Trophoblast cell (in vitro differentiated cells and primary cell): ENCODE measurements at regions not wholly inside any gene's neighbourhood (a gene's known extent, or its start where the extent isn't known, plus 50 kb on each side); places are given as distances from the start of the nearest gene placed in this dataset.

Experiments
- DNase-seq, 2 donors: peaks; one replicate each; pipeline ENCODE4 v3.0.0-alpha.2; 2016
- H2AFZ ChIP-seq: 2 replicates; pipeline ENCODE4 v1.6.1; 2013; ENCODE audit warnings: low read length, moderate library complexity, mild to moderate bottlenecking; ENCODE audit not compliant: insufficient read depth, poor library complexity
- H2AK5ac ChIP-seq: 2 replicates; pipeline ENCODE4 v1.6.1; 2013; ENCODE audit warnings: mild to moderate bottlenecking, low read length
- H2BK120ac ChIP-seq: 2 replicates; pipeline ENCODE4 v1.6.1; 2013; ENCODE audit warnings: low read length, mild to moderate bottlenecking, moderate library complexity; ENCODE audit not compliant: insufficient read depth, poor library complexity
- H2BK12ac ChIP-seq: 2 replicates; pipeline ENCODE4 v1.6.1; 2013; ENCODE audit warnings: mild to moderate bottlenecking, low read length, moderate library complexity
- H2BK5ac ChIP-seq: 2 replicates; pipeline ENCODE4 v1.6.1; 2013; ENCODE audit warnings: low read length, low read depth, moderate library complexity, mild to moderate bottlenecking; ENCODE audit not compliant: poor library complexity
- H3K14ac ChIP-seq: 2 replicates; pipeline ENCODE4 v1.6.1; 2013; ENCODE audit warnings: mild to moderate bottlenecking, low read length
- H3K18ac ChIP-seq: 2 replicates; pipeline ENCODE4 v1.6.1; 2013; ENCODE audit warnings: mild to moderate bottlenecking, low read length
- H3K23ac ChIP-seq: 2 replicates; pipeline ENCODE4 v1.6.1; 2013; ENCODE audit warnings: low read length
- H3K27ac ChIP-seq: 2 replicates; pipeline ENCODE4 v1.5.1; 2013; ENCODE audit warnings: low read depth, mild to moderate bottlenecking, inconsistent platforms, low read length, moderate library complexity
- H3K27me3 ChIP-seq: 2 replicates; pipeline ENCODE4 v1.6.1; 2013; ENCODE audit warnings: inconsistent platforms, mild to moderate bottlenecking, low read length, moderate library complexity; ENCODE audit not compliant: insufficient read depth
- H3K36me3 ChIP-seq, 2 experiments: 1 replicate in 1 of 2; 2 replicates in 1 of 2; pipeline ENCODE4 v1.6.1; 2013; ENCODE audit warnings: low read length in 2 of 2, mild to moderate bottlenecking in 2 of 2, moderate library complexity in 1 of 2; ENCODE audit not compliant: insufficient read depth in 2 of 2, control insufficient read depth in 1 of 2
- H3K4ac ChIP-seq: 2 replicates; pipeline ENCODE4 v1.6.1; 2013; ENCODE audit warnings: low read depth, mild to moderate bottlenecking, low read length, moderate library complexity
- H3K4me1 ChIP-seq, 2 experiments: 1 replicate in 1 of 2; 2 replicates in 1 of 2; pipeline ENCODE4 v1.6.1; 2013; ENCODE audit warnings: low read length in 2 of 2, mild to moderate bottlenecking in 2 of 2, moderate library complexity in 1 of 2; ENCODE audit not compliant: insufficient read depth in 2 of 2, control insufficient read depth in 1 of 2
- H3K4me2 ChIP-seq: 2 replicates; pipeline ENCODE4 v1.6.1; 2013; ENCODE audit warnings: inconsistent platforms, mild to moderate bottlenecking, low read length, moderate library complexity
- H3K4me3 ChIP-seq: 2 replicates; pipeline ENCODE4 v1.5.1; 2013; ENCODE audit warnings: mild to moderate bottlenecking, low read depth, low read length, inconsistent platforms
- H3K79me1 ChIP-seq: one replicate; pipeline ENCODE4 v1.6.1; 2013; ENCODE audit warnings: low read length
- H3K79me2 ChIP-seq: 2 replicates; pipeline ENCODE4 v1.6.1; 2013; ENCODE audit warnings: low read length, mild to moderate bottlenecking; ENCODE audit not compliant: control insufficient read depth, insufficient read depth, poor library complexity
- H3K9ac ChIP-seq: 2 replicates; pipeline ENCODE4 v1.6.1; 2013; ENCODE audit warnings: mild to moderate bottlenecking, low read length
- H3K9me3 ChIP-seq: 2 replicates; pipeline ENCODE4 v1.6.1; 2013; ENCODE audit warnings: low read depth, mild to moderate bottlenecking, control low read depth, inconsistent platforms, low read length; ENCODE audit not compliant: insufficient read depth
- H4K12ac ChIP-seq: 2 replicates; pipeline ENCODE4 v1.6.1; 2013; ENCODE audit warnings: low read depth, mild to moderate bottlenecking, low read length, moderate library complexity
- H4K8ac ChIP-seq: 2 replicates; pipeline ENCODE4 v1.6.1; 2013; ENCODE audit warnings: low read depth, mild to moderate bottlenecking, low read length, moderate library complexity
- H4K91ac ChIP-seq: one replicate; pipeline ENCODE4 v1.6.1; 2013; ENCODE audit warnings: low read depth, mild to moderate bottlenecking, low read length, moderate library complexity
- WGBS: extraction: QIAGEN DNeasy Blood & Tissue Kit; methylation state at CpG from one replicate; pipeline ENCODE4 v1.1.7; 2013; ENCODE audit warnings: missing lambda C conversion rate; ENCODE audit not compliant: insufficient read length, insufficient coverage; ENCODE audit errors: extremely low coverage; 5-methylcytosine and 5-hydroxymethylcytosine counted together

DNA sequence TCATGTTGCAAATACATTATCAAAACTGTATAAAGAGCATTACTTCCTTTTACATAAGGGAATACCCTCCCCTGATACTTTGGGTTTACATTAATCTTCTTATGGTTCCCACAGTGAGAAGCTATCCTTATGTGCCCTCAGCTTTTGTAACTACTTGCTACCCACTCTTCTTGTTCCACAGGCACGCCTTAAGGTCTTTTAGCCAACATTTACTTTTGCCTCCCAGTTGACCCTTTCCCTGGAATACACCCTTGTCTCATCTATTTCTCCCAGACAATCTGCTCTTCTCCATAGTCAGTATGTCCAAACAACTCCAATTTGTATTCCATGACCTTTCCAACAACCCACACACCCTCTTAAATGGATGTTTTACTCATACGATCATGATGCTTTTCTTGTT, 116.8 kb upstream of the COL8A1 start:
- H3K23ac ChIP-seq, result no peak overlapping the region
- WGBS, result no CpG with 5 or more reads among the region's 2 CpGs
- H2BK5ac ChIP-seq, result no peak overlapping the region
- H2BK120ac ChIP-seq, result no peak overlapping the region
- H3K9ac ChIP-seq, result no peak overlapping the region
- H4K12ac ChIP-seq, result no peak overlapping the region
- H3K4me2 ChIP-seq, result no peak overlapping the region
- no peaks in the 10 kb centered on the region for H3K27me3 ChIP-seq
- H4K8ac ChIP-seq, result no peak overlapping the region
- H2AK5ac ChIP-seq, result no peak overlapping the region
- no peaks in the 10 kb centered on the region for H3K9me3 ChIP-seq
- no peak for DNase-seq
- no peaks in the 10 kb centered on the region for H3K79me1 ChIP-seq
- no peak overlapping the region for H4K91ac ChIP-seq
- no peak overlapping the region for H2AFZ ChIP-seq
- no peaks in the 10 kb centered on the region for H3K4me1 ChIP-seq
- H3K18ac ChIP-seq, result no peak overlapping the region
- H2BK12ac ChIP-seq, result no peak overlapping the region
- no peak overlapping the region for H3K14ac ChIP-seq
- no peak overlapping the region for H3K4me3 ChIP-seq
- H3K4ac ChIP-seq, result no peak overlapping the region
- no peak overlapping the region for H3K27ac ChIP-seq
- H3K79me2 ChIP-seq, result no peaks in the 10 kb centered on the region
- no peaks in the 10 kb centered on the region for H3K36me3 ChIP-seq

DNA sequence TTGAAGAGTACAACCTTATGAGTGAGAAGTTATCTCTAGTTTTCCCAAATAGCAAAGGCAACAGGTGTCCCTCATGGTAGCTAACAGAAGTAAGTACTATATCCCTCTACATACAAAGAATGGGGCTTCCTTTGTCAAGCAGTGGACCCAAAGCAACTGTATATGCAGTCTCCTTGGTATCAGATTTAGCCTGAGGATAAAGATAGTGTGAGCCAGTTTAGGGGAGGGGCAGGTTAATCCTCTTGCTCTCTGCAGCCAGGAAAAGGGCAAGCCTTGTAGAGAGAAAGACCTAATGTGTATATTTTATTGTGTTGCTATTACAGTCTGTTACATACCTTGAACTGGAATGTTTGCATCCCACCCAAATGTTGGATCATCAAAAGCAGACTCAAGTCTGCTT, 117.9 kb upstream of the COL8A1 start:
- Histone ChIP-seq H3K4me3 (no peak overlapping the region), H3K27ac (no peak overlapping the region), H4K8ac (no peak overlapping the region), H2BK120ac (no peak overlapping the region), H2AK5ac (no peak overlapping the region), H4K91ac (no peak overlapping the region), H3K79me1 (no peaks in the 10 kb centered on the region), H3K4ac (no peak overlapping the region), H3K9ac (no peak overlapping the region), H3K14ac (no peak overlapping the region), H2AFZ (no peak overlapping the region), H3K36me3 (no peaks in the 10 kb centered on the region), H3K79me2 (no peaks in the 10 kb centered on the region), H3K27me3 (no peaks in the 10 kb centered on the region), H3K18ac (no peak overlapping the region), H3K4me2 (no peak overlapping the region), H4K12ac (no peak overlapping the region), H3K4me1 (no peaks in the 10 kb centered on the region), H2BK5ac (no peak overlapping the region), H3K9me3 (no peaks in the 10 kb centered on the region), H2BK12ac (no peak overlapping the region), H3K23ac (no peak overlapping the region)
- no peak for DNase-seq

DNA sequence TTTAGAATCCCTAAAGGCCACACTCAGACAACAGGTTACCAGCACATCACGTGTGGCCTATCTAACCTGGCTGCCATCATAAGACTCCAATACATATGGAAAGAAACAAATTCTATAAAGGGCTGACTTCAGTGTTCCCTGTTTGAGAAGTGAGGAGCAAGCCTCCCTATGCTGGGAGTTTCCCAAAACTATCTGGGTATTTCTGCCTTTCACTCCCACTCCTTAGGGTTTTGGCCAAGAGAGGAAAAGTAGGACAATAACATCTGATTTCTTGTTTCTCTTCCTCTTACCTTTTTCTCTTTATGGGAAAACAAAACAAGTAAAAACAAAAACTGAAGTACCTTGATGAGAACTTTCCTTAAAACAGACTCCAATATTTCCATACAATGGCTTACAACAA, 121.5 kb upstream of the COL8A1 start:
- H3K4ac ChIP-seq, result no peak overlapping the region
- H3K18ac ChIP-seq, result no peak overlapping the region
- no CpG with 5 or more reads among the region's 1 CpG for WGBS

DNA sequence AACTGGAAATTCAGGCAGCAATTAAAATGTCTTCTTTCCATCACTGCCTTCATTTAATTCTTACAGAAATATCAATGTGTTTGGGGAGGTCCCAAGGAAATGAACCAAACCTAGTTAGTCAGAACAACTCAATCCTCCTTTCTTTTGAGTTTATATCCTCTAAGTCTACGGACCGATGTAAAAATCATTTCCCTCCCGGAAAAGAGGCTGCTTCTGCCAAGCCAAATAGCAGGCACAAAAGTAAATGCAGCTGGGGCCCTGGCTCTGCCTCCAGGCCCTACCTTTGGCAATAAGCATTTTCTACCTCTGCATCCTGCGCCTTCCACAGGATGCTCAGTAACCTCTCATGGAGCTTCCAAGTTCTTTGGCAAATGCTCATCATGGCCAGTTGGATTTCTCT, 122.5 kb upstream of the COL8A1 start:
- WGBS, result no CpG with 5 or more reads among the region's 4 CpGs
- Histone ChIP-seq H3K79me1 (no peaks in the 10 kb centered on the region), H3K23ac (no peak overlapping the region), H3K9ac (no peak overlapping the region), H3K9me3 (no peaks in the 10 kb centered on the region), H3K27ac (no peak overlapping the region), H3K4ac (no peak overlapping the region), H4K12ac (no peak overlapping the region), H3K79me2 (no peaks in the 10 kb centered on the region), H3K4me1 (no peaks in the 10 kb centered on the region), H3K36me3 (no peaks in the 10 kb centered on the region), H2BK5ac (no peak overlapping the region), H3K4me3 (no peak overlapping the region), H2AFZ (no peak overlapping the region), H3K14ac (no peak overlapping the region), H4K8ac (no peak overlapping the region), H3K4me2 (no peak overlapping the region), H2BK12ac (no peak overlapping the region), H2AK5ac (no peak overlapping the region), H3K27me3 (no peaks in the 10 kb centered on the region), H4K91ac (no peak overlapping the region), H3K18ac (no peak overlapping the region), H2BK120ac (no peak overlapping the region)
- DNase-seq, result no peak

More for the DNA sequence above, 121.5 kb upstream of the COL8A1 start:
- no peaks in the 10 kb centered on the region for H3K4me1 ChIP-seq
- H3K27ac ChIP-seq, result no peak overlapping the region
- no peak overlapping the region for H3K14ac ChIP-seq
- H3K23ac ChIP-seq, result peak overlapping the region; percentile 44
- no peak overlapping the region for H3K9ac ChIP-seq
- no peak overlapping the region for H3K4me2 ChIP-seq
- H2BK120ac ChIP-seq, result no peak overlapping the region
- H4K91ac ChIP-seq, result no peak overlapping the region
- H3K9me3 ChIP-seq, result no peaks in the 10 kb centered on the region
- no peak overlapping the region for H2BK12ac ChIP-seq
- no peaks in the 10 kb centered on the region for H3K79me1 ChIP-seq
- H4K8ac ChIP-seq, result no peak overlapping the region
- no peak overlapping the region for H2BK5ac ChIP-seq
- H3K27me3 ChIP-seq, result no peaks in the 10 kb centered on the region
- H4K12ac ChIP-seq, result no peak overlapping the region
- no peak overlapping the region for H2AK5ac ChIP-seq
- H2AFZ ChIP-seq, result no peak overlapping the region
- DNase-seq, result no peak
- no peaks in the 10 kb centered on the region for H3K36me3 ChIP-seq
- no peaks in the 10 kb centered on the region for H3K79me2 ChIP-seq
- H3K4me3 ChIP-seq, result no peak overlapping the region

DNA sequence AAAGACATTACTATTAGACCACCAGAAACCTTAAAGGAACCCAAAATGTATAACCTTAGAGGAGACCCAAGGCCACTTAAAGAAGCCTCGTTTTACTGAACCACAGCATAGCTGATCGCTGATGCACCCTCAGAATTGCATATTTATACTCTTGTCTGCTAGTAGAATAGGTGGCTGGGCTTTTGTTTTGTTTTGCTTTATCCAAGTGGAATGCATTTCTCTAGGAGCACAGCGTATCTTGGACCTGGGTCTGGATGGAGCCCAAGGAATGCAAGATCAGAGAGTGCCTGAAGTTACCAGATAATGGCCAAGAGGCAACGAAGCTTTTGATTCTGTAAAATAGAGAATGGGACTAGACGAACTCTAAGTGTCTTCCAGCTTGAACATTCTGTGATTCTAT, 129.2 kb upstream of the COL8A1 start:
- Histone ChIP-seq H3K79me1 (no peaks in the 10 kb centered on the region), H3K23ac (no peak overlapping the region), H2BK120ac (no peak overlapping the region), H2AFZ (no peak overlapping the region), H3K4ac (no peak overlapping the region), H2BK5ac (no peak overlapping the region), H3K27me3 (no peaks in the 10 kb centered on the region), H3K9me3 (no peaks in the 10 kb centered on the region), H3K18ac (no peak overlapping the region), H3K14ac (no peak overlapping the region), H3K4me2 (no peak overlapping the region), H3K27ac (no peak overlapping the region), H2BK12ac (no peak overlapping the region), H3K9ac (no peak overlapping the region), H2AK5ac (no peak overlapping the region), H3K36me3 (no peaks in the 10 kb centered on the region), H3K4me3 (no peak overlapping the region), H4K12ac (no peak overlapping the region), H3K4me1 (no peaks in the 10 kb centered on the region), H4K8ac (no peak overlapping the region), H4K91ac (no peak overlapping the region), H3K79me2 (no peaks in the 10 kb centered on the region)
- no CpG with 5 or more reads among the region's 5 CpGs for WGBS
- DNase-seq, result no peak
